ENCODE measurements at regions not wholly inside any gene's neighbourhood (a gene's known extent, or its start where the extent isn't known, plus 50 kb on each side); places are given as distances from the start of the nearest gene placed in this dataset.

DNA sequence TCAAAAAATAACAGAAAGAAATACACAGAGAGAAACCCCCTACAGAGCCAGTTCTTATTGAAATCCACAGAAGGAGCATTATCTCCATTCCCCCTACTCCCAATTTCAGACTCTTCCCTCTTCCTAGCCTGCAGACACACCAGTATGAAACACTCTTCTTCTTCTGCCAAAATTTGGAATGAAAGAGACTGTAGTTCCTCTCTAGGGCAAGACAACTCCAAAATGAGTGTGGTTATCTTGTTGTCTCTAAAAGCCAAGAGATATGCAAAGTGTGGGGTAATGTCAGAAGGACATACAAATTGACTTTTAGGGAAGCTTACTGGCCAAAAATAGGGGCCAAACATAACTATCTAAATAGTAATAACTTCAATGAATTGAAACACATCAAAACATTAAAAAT is 337.1 kb upstream of the SETBP1 start:
- no peak for TF ChIP-seq POLR2AphosphoS5 (IDR thresholded peaks at IDR 0.05; ENCODE audit: borderline replicate concordance, low read depth, low read length)
- no peak for TF ChIP-seq EZH2 (IDR thresholded peaks at IDR 0.05)
- TF ChIP-seq FOXP2 (optimal IDR thresholded peaks at IDR 0.05; ENCODE audit: control extremely low read depth, extremely low read length, insufficient read depth), result no peak

All from SK-N-MC (cell line).